ENCODE measurements at regions not wholly inside any gene's neighbourhood (a gene's known extent, or its start where the extent isn't known, plus 50 kb on each side); places are given as distances from the start of the nearest gene placed in this dataset.

GRCh38 chr17:53909802-53910201 is 87.1 kb downstream of the KIF2B start:
- Histone ChIP-seq H3K79me1 (ENCODE audit: low read length) (no peaks in the 10 kb centered on the region), H3K4ac (ENCODE audit: low read depth, low read length) (no peak overlapping the region), H3K36me3 (ENCODE audit: control insufficient read depth, insufficient read depth, low read length) (no peaks in the 10 kb centered on the region), H3K23ac (ENCODE audit: low read length) (no peak overlapping the region), H3K79me2 (ENCODE audit: control insufficient read depth, insufficient read depth, low read length) (no peaks in the 10 kb centered on the region), H3K27ac (ENCODE audit: low read depth, low read length) (no peak overlapping the region), H3K4me2 (ENCODE audit: low read length) (no peak overlapping the region), H4K8ac (ENCODE audit: low read depth, low read length) (no peak overlapping the region), H3K18ac (ENCODE audit: low read length) (no peak overlapping the region), H4K5ac (ENCODE audit: low read length) (no peak overlapping the region), H3K27me3 (ENCODE audit: insufficient read depth, low read length, poor library complexity) (no peaks in the 10 kb centered on the region), H2BK120ac (ENCODE audit: low read depth, low read length) (no peak overlapping the region), H3K4me3 (ENCODE audit: low read length) (no peak overlapping the region), H2BK5ac (ENCODE audit: low read length) (no peak overlapping the region), H2AK5ac (ENCODE audit: low read length) (no peak overlapping the region), H3K4me1 (ENCODE audit: control insufficient read depth, low read depth, low read length) (peaks cover 2% of the 10 kb centered on the region), H3K9ac (ENCODE audit: low read length) (no peak overlapping the region), H2BK15ac (replicated peaks; ENCODE audit: low read depth) (no peak overlapping the region), H3K56ac (ENCODE audit: low read length) (no peak overlapping the region)
- DNase-seq, result no peak
- WGBS (ENCODE audit: extremely low coverage, insufficient coverage, low lambda C conversion rate), result no CpG with 5 or more reads among the region's 3 CpGs

GRCh38 chr17:53912117-53912516 is 89.4 kb downstream of the KIF2B start:
- H3K4me1 ChIP-seq (ENCODE audit: control insufficient read depth, low read depth, low read length), result peaks cover 2% of the 10 kb centered on the region
- WGBS (ENCODE audit: extremely low coverage, insufficient coverage, low lambda C conversion rate), result 100% methylated on average over 1 of the region's 1 CpG
- H3K27ac ChIP-seq (ENCODE audit: low read depth, low read length), result no peak overlapping the region

GRCh38 chr17:53919356-53919755 is 96.6 kb downstream of the KIF2B start:
- no peak overlapping the region for H3K4me3 ChIP-seq (ENCODE audit: low read length)
- no peak overlapping the region for H2BK15ac ChIP-seq (replicated peaks; ENCODE audit: low read depth)
- H3K27me3 ChIP-seq (ENCODE audit: insufficient read depth, low read length, poor library complexity), result no peaks in the 10 kb centered on the region
- no peak overlapping the region for H2BK5ac ChIP-seq (ENCODE audit: low read length)
- no peaks in the 10 kb centered on the region for H3K4me1 ChIP-seq (ENCODE audit: control insufficient read depth, low read depth, low read length)
- no CpG with 5 or more reads among the region's 1 CpG for WGBS (ENCODE audit: extremely low coverage, insufficient coverage, low lambda C conversion rate)
- H3K79me1 ChIP-seq (ENCODE audit: low read length), result no peaks in the 10 kb centered on the region
- H2BK120ac ChIP-seq (ENCODE audit: low read depth, low read length), result no peak overlapping the region
- H3K79me2 ChIP-seq (ENCODE audit: control insufficient read depth, insufficient read depth, low read length), result no peaks in the 10 kb centered on the region
- H3K27ac ChIP-seq (ENCODE audit: low read depth, low read length), result no peak overlapping the region
- H3K18ac ChIP-seq (ENCODE audit: low read length), result no peak overlapping the region
- no peak overlapping the region for H3K4me2 ChIP-seq (ENCODE audit: low read length)
- H3K56ac ChIP-seq (ENCODE audit: low read length), result no peak overlapping the region
- DNase-seq, result no peak
- H4K5ac ChIP-seq (ENCODE audit: low read length), result no peak overlapping the region
- H3K4ac ChIP-seq (ENCODE audit: low read depth, low read length), result no peak overlapping the region
- H4K8ac ChIP-seq (ENCODE audit: low read depth, low read length), result no peak overlapping the region
- H3K36me3 ChIP-seq (ENCODE audit: control insufficient read depth, insufficient read depth, low read length), result no peaks in the 10 kb centered on the region
- H3K9ac ChIP-seq (ENCODE audit: low read length), result no peak overlapping the region
- H3K23ac ChIP-seq (ENCODE audit: low read length), result no peak overlapping the region
- H2AK5ac ChIP-seq (ENCODE audit: low read length), result no peak overlapping the region

More at GRCh38 chr17:53912117-53912516, 89.4 kb downstream of the KIF2B start:
- DNase-seq, result no peak
- Histone ChIP-seq H3K9ac (ENCODE audit: low read length) (no peak overlapping the region), H3K18ac (ENCODE audit: low read length) (no peak overlapping the region), H2AK5ac (ENCODE audit: low read length) (no peak overlapping the region), H3K79me1 (ENCODE audit: low read length) (no peaks in the 10 kb centered on the region), H3K79me2 (ENCODE audit: control insufficient read depth, insufficient read depth, low read length) (no peaks in the 10 kb centered on the region), H2BK5ac (ENCODE audit: low read length) (no peak overlapping the region), H3K27me3 (ENCODE audit: insufficient read depth, low read length, poor library complexity) (no peaks in the 10 kb centered on the region), H3K4me2 (ENCODE audit: low read length) (no peak overlapping the region), H4K8ac (ENCODE audit: low read depth, low read length) (no peak overlapping the region), H3K56ac (ENCODE audit: low read length) (no peak overlapping the region), H4K5ac (ENCODE audit: low read length) (no peak overlapping the region), H3K4ac (ENCODE audit: low read depth, low read length) (no peak overlapping the region), H2BK120ac (ENCODE audit: low read depth, low read length) (no peak overlapping the region), H3K36me3 (ENCODE audit: control insufficient read depth, insufficient read depth, low read length) (no peaks in the 10 kb centered on the region), H3K23ac (ENCODE audit: low read length) (no peak overlapping the region), H2BK15ac (replicated peaks; ENCODE audit: low read depth) (no peak overlapping the region), H3K4me3 (ENCODE audit: low read length) (no peak overlapping the region)

- no peak overlapping the region for H3K27ac ChIP-seq (ENCODE audit: low read depth, low read length)
- H2BK15ac ChIP-seq (replicated peaks; ENCODE audit: low read depth), result no peak overlapping the region
- H3K4me1 ChIP-seq (ENCODE audit: control insufficient read depth, low read depth, low read length), result no peaks in the 10 kb centered on the region
- H3K23ac ChIP-seq (ENCODE audit: low read length), result no peak overlapping the region
- H3K36me3 ChIP-seq (ENCODE audit: control insufficient read depth, insufficient read depth, low read length), result no peaks in the 10 kb centered on the region
- no peak overlapping the region for H3K4me2 ChIP-seq (ENCODE audit: low read length)
- no peak overlapping the region for H3K56ac ChIP-seq (ENCODE audit: low read length)
- no peak overlapping the region for H4K8ac ChIP-seq (ENCODE audit: low read depth, low read length)
- no peaks in the 10 kb centered on the region for H3K79me1 ChIP-seq (ENCODE audit: low read length)
- no peak overlapping the region for H3K9ac ChIP-seq (ENCODE audit: low read length)
- no peak overlapping the region for H4K5ac ChIP-seq (ENCODE audit: low read length)
- H3K4me3 ChIP-seq (ENCODE audit: low read length), result no peak overlapping the region
- no peak overlapping the region for H3K4ac ChIP-seq (ENCODE audit: low read depth, low read length)
- no peaks in the 10 kb centered on the region for H3K79me2 ChIP-seq (ENCODE audit: control insufficient read depth, insufficient read depth, low read length)
- H3K27me3 ChIP-seq (ENCODE audit: insufficient read depth, low read length, poor library complexity), result no peaks in the 10 kb centered on the region
- no peak overlapping the region for H3K18ac ChIP-seq (ENCODE audit: low read length)
- H2AK5ac ChIP-seq (ENCODE audit: low read length), result no peak overlapping the region
- peak; percentile 26 for DNase-seq
- no peak overlapping the region for H2BK5ac ChIP-seq (ENCODE audit: low read length)
- WGBS (ENCODE audit: extremely low coverage, insufficient coverage, low lambda C conversion rate), result no CpG with 5 or more reads among the region's 4 CpGs
- H2BK120ac ChIP-seq (ENCODE audit: low read depth, low read length), result no peak overlapping the region
Observed at GRCh38 chr17:53924530-53925455, 102.1 kb downstream of the KIF2B start.

GRCh38 chr17:53932386-53932785 is 109.7 kb downstream of the KIF2B start:
- Histone ChIP-seq H3K18ac (ENCODE audit: low read length) (no peak overlapping the region), H3K36me3 (ENCODE audit: control insufficient read depth, insufficient read depth, low read length) (no peaks in the 10 kb centered on the region), H2BK120ac (ENCODE audit: low read depth, low read length) (no peak overlapping the region), H3K27ac (ENCODE audit: low read depth, low read length) (no peak overlapping the region), H2BK15ac (replicated peaks; ENCODE audit: low read depth) (no peak overlapping the region), H2AK5ac (ENCODE audit: low read length) (no peak overlapping the region), H3K4me3 (ENCODE audit: low read length) (no peak overlapping the region), H3K23ac (ENCODE audit: low read length) (no peak overlapping the region), H3K9ac (ENCODE audit: low read length) (no peak overlapping the region), H3K56ac (ENCODE audit: low read length) (no peak overlapping the region), H4K8ac (ENCODE audit: low read depth, low read length) (no peak overlapping the region), H3K79me2 (ENCODE audit: control insufficient read depth, insufficient read depth, low read length) (no peaks in the 10 kb centered on the region), H3K27me3 (ENCODE audit: insufficient read depth, low read length, poor library complexity) (no peaks in the 10 kb centered on the region), H4K5ac (ENCODE audit: low read length) (no peak overlapping the region), H3K4me2 (ENCODE audit: low read length) (no peak overlapping the region), H3K4ac (ENCODE audit: low read depth, low read length) (no peak overlapping the region), H3K4me1 (ENCODE audit: control insufficient read depth, low read depth, low read length) (no peaks in the 10 kb centered on the region), H3K79me1 (ENCODE audit: low read length) (no peaks in the 10 kb centered on the region), H2BK5ac (ENCODE audit: low read length) (no peak overlapping the region)
- WGBS (ENCODE audit: extremely low coverage, insufficient coverage, low lambda C conversion rate), result no CpG with 5 or more reads among the region's 2 CpGs
- DNase-seq, result no peak
